A549 (cell line): ENCODE measurements at regions not wholly inside any gene's neighbourhood (a gene's known extent, or its start where the extent isn't known, plus 50 kb on each side); places are given as distances from the start of the nearest gene placed in this dataset.
"Not testable (repeated sequence)": the region's sequence is repeated elsewhere in the genome, so short reads cannot be mapped to it uniquely, and the experiment has no call there.

Experiments
- ATAC-seq, 2 experiments: fragments of 200-7000 bp in 1 of 2; fragments of >200 bp in 1 of 2; cut with Nextera tagmentation in 1 of 2; cut with Tn5 transposase in 1 of 2; 3 replicates each; pipeline versions ENCODE4 v1.8.0 to v1.9.1; 2018 to 2020; ENCODE audit warnings: mild to moderate bottlenecking in 1 of 2, moderate library complexity in 1 of 2
- CTCF ChIA-PET: fragments of 300-600 bp; sonication (Branson Sonifier 250); formaldehyde crosslinking; extraction: SDS; loops from one replicate; lab custom pipeline; 2021; ENCODE audit warnings: antibody characterized with exemption, inconsistent platforms; lab: Yijun Ruan, JAX
- POLR2A ChIA-PET: fragments of 350-600 bp; formaldehyde crosslinking; extraction: SDS; loops from one replicate; lab custom pipeline; 2021; ENCODE audit warnings: antibody characterized with exemption, inconsistent platforms; lab: Yijun Ruan, JAX
- DNase-seq, 2 experiments: peaks; one replicate each; pipeline versions ENCODE4 v3.0.0 to v3.0.0-alpha.2; 2011 to 2016; ENCODE audit warnings: low read depth in 1 of 2, low spot score in 1 of 2
- FAIRE-seq: peaks from 2 replicates; lab custom pipeline; 2011; peaks lifted over from hg19 to GRCh38; lab: Jason Lieb, UNC
- H3K27ac ChIP-seq, 2 experiments: fragments of >200 bp; sonication (Bioruptor Twin); formaldehyde crosslinking; 3 replicates each; pipeline ENCODE4 v1.5.1; 2016 to 2017
- H3K4me1 ChIP-seq: fragments of >200 bp; sonication (Bioruptor Twin); formaldehyde crosslinking; 3 replicates; pipeline ENCODE4 v1.6.1; 2016
- H3K4me2 ChIP-seq: fragments of >200 bp; sonication (Bioruptor Twin); formaldehyde crosslinking; 3 replicates; pipeline ENCODE4 v1.6.1; 2016
- H3K4me3 ChIP-seq: fragments of >200 bp; sonication (Bioruptor Twin); formaldehyde crosslinking; 3 replicates; pipeline ENCODE4 v1.5.1; 2016
- H3K9me3 ChIP-seq: fragments of >200 bp; sonication (Bioruptor Twin); formaldehyde crosslinking; 3 replicates; pipeline ENCODE4 v1.6.1; 2016
- CEBPB ChIP-seq, 2 experiments: fragments of >200 bp in 1 of 2; sonication (Bioruptor Twin) in 1 of 2; formaldehyde crosslinking in 1 of 2; IDR thresholded peaks; 2 replicates each; pipeline ENCODE4 v1.6.1; 2012 to 2016
- CHD2 ChIP-seq: fragments of 150-350 bp; IDR thresholded peaks from 2 replicates; pipeline ENCODE4 v1.6.1; 2014; ENCODE audit warnings: low read length; ENCODE audit not compliant: partially characterized antibody
- E2F6 ChIP-seq: IDR thresholded peaks from 2 replicates; pipeline ENCODE4 v1.6.1; 2012; ENCODE audit warnings: low read depth, borderline replicate concordance
- EP300 ChIP-seq, 2 experiments: fragments of >200 bp; sonication (Bioruptor Twin); formaldehyde crosslinking; IDR thresholded peaks; 2 replicates in 1 of 2; 3 replicates in 1 of 2; pipeline ENCODE4 v1.6.1; 2016 to 2017
- ESRRA ChIP-seq: fragments of 150-350 bp; IDR thresholded peaks from 2 replicates; pipeline ENCODE4 v1.6.1; 2014; ENCODE audit warnings: mild to moderate bottlenecking, low read length, borderline replicate concordance
- FOSB ChIP-seq: fragments of 250-450 bp; sonication (Bioruptor Pico); IDR thresholded peaks from 2 replicates; pipeline ENCODE4 v1.5.0; 2020; ENCODE audit warnings: mild to moderate bottlenecking, moderate library complexity
- FOXS1 ChIP-seq: fragments of 250-450 bp; sonication (Bioruptor Pico); IDR thresholded peaks from 2 replicates; pipeline ENCODE4 v1.5.0; 2020; ENCODE audit warnings: mild to moderate bottlenecking, moderate library complexity
- GATA3 ChIP-seq: IDR thresholded peaks from 2 replicates; pipeline ENCODE4 v1.6.1; 2012; ENCODE audit warnings: borderline replicate concordance
- HDAC2 ChIP-seq: fragments of 200-600 bp; sonication (generic); IDR thresholded peaks from 2 replicates; pipeline ENCODE4 v1.6.1; 2016
- HMGXB4 ChIP-seq: fragments of 250-450 bp; sonication (Bioruptor Pico); IDR thresholded peaks from 2 replicates; pipeline ENCODE4 v1.5.0; 2021; ENCODE audit warnings: mild to moderate bottlenecking, moderate library complexity, borderline replicate concordance
- JUN ChIP-seq, 2 experiments: fragments of >200 bp; sonication (Bioruptor Twin); formaldehyde crosslinking; IDR thresholded peaks; 2 replicates in 1 of 2; 3 replicates in 1 of 2; pipeline ENCODE4 v1.6.1; 2016 to 2017
- MAFK ChIP-seq: fragments of 450-650 bp; IDR thresholded peaks from 2 replicates; pipeline ENCODE4 v1.6.1; 2014; ENCODE audit not compliant: partially characterized antibody
- MAX ChIP-seq: IDR thresholded peaks from 2 replicates; pipeline ENCODE4 v1.6.1; 2012
- MYC ChIP-seq: IDR thresholded peaks from 2 replicates; pipeline ENCODE4 v1.6.1; 2012; ENCODE audit warnings: mild to moderate bottlenecking, inconsistent platforms, low read length, improper control_type of control experiment, borderline replicate concordance
- NR3C1 ChIP-seq: fragments of >200 bp; sonication (Bioruptor Twin); formaldehyde crosslinking; IDR thresholded peaks from 3 replicates; pipeline ENCODE4 v1.6.1; 2017
- PHF8 ChIP-seq: fragments of 200-600 bp; sonication (generic); IDR thresholded peaks from 2 replicates; pipeline ENCODE4 v1.6.1; 2016; ENCODE audit warnings: low read depth, mild to moderate bottlenecking, antibody characterized with exemption, moderate library complexity, borderline replicate concordance
- RAD21 ChIP-seq, 2 experiments: fragments of >200 bp in 1 of 2; sonication (Bioruptor Twin) in 1 of 2; formaldehyde crosslinking in 1 of 2; IDR thresholded peaks in 1 of 2; conservative IDR thresholded peaks in 1 of 2; 2 replicates in 1 of 2; 3 replicates in 1 of 2; pipeline ENCODE4 v1.6.1; 2012 to 2018; ENCODE audit warnings: inconsistent platforms in 1 of 2
- REST ChIP-seq: fragments of 200-600 bp; sonication (generic); IDR thresholded peaks from 2 replicates; pipeline ENCODE4 v1.6.1; 2016; ENCODE audit warnings: antibody characterized with exemption, mild to moderate bottlenecking, moderate library complexity
- SREBF2 ChIP-seq: fragments of 450-650 bp; IDR thresholded peaks from 2 replicates; pipeline ENCODE4 v1.6.1; 2014; ENCODE audit warnings: mild to moderate bottlenecking, moderate library complexity
- TFCP2L1 ChIP-seq: fragments of 250-450 bp; sonication (Bioruptor Pico); IDR thresholded peaks from 2 replicates; pipeline ENCODE4 v1.5.0; 2021; ENCODE audit warnings: mild to moderate bottlenecking
- ZFP36 ChIP-seq: fragments of 450-650 bp; IDR thresholded peaks from 2 replicates; pipeline ENCODE4 v1.6.1; 2014; ENCODE audit warnings: borderline replicate concordance; ENCODE audit not compliant: partially characterized antibody
- WGBS: methylation state at CpG from one replicate; pipeline ENCODE4 v1.1.6; 2017; ENCODE audit errors: missing lambda C conversion rate; 5-methylcytosine and 5-hydroxymethylcytosine counted together

GRCh38 chr7:111644595-111644994, 82.3 kb upstream of the IMMP2L start:
- TF ChIP-seq RAD21 (conservative IDR thresholded peaks at IDR 0.05 in 1 of 2, IDR thresholded peaks at IDR 0.05 in 1 of 2): peak in 1 of 2 experiments; percentile 46; a peak in 2 of 5 replicates
- peak in 1 of 2 experiments; percentile 37 for DNase-seq
- H3K9me3 ChIP-seq, CTCF ChIA-PET, H3K27ac ChIP-seq, POLR2A ChIA-PET, H3K4me1 ChIP-seq, ATAC-seq, FAIRE-seq, H3K4me2 ChIP-seq, H3K4me3 ChIP-seq: not testable (repeated sequence)
- WGBS: 79% methylated on average over 14 of the region's 14 CpGs

- CTCF ChIA-PET: no interaction called here
- no peak for FAIRE-seq
Measured at GRCh38 chr7:111642373-111642772, 80.1 kb upstream of the IMMP2L start.

More at GRCh38 chr7:111642373-111642772, 80.1 kb upstream of the IMMP2L start:
- TF ChIP-seq CEBPB (IDR thresholded peaks at IDR 0.05) (no peak), EP300 (IDR thresholded peaks at IDR 0.05) (no peak), FOXS1 (CRISPR knock-in tag) (no peak), HMGXB4 (CRISPR knock-in tag) (no peak), MAX (no peak), SREBF2 (no peak), ZFP36 (no peak), FOSB (CRISPR knock-in tag) (no peak), GATA3 (no peak), HDAC2 (no peak), MYC (no peak), MAFK (no peak), CHD2 (no peak), ESRRA (no peak), NR3C1 (no peak), TFCP2L1 (CRISPR knock-in tag) (no peak), JUN (IDR thresholded peaks at IDR 0.05) (no peak), REST (no peak), PHF8 (no peak), E2F6 (no peak)
- no peak overlapping the region for H3K27ac ChIP-seq
- POLR2A ChIA-PET: no interaction called here
- WGBS: 91% methylated on average over 3 of the region's 3 CpGs
- no peak for ATAC-seq
- no peak overlapping the region for H3K4me3 ChIP-seq
- DNase-seq: no peak
- H3K9me3 ChIP-seq: no peaks in the 10 kb centered on the region
- no peak overlapping the region for H3K4me2 ChIP-seq
- 0 out of 3 replicates have a peak, but pooled peaks cover 5% of the 10 kb centered on the region for H3K4me1 ChIP-seq
